ENCODE measurements at regions not wholly inside any gene's neighbourhood (a gene's known extent, or its start where the extent isn't known, plus 50 kb on each side); places are given as distances from the start of the nearest gene placed in this dataset.
"Not testable (repeated sequence)": the region's sequence is repeated elsewhere in the genome, so short reads cannot be mapped to it uniquely, and the experiment has no call there.

- H3K4me3 ChIP-seq (ENCODE audit: low read length) = 0 out of 2 replicates have a peak overlapping the region, but pooled peaks have one; percentile 21
- peak; percentile 15 for DNase-seq (ENCODE audit: low read depth, low spot score)
Observed at GRCh38 chr4:74505355-74505978, 60.5 kb downstream of the AREG start.

- not testable (repeated sequence) for H3K4me3 ChIP-seq (ENCODE audit: low read length); DNase-seq (ENCODE audit: low read depth, low spot score)
Observed at GRCh38 chr4:74509363-74509762, 64.4 kb downstream of the AREG start.

- H3K4me3 ChIP-seq (ENCODE audit: low read length) = no peak overlapping the region
- no peak for DNase-seq (ENCODE audit: low read depth, low spot score)
Observed at GRCh38 chr4:74516303-74516702, 71.4 kb downstream of the AREG start.

- no peak for DNase-seq (ENCODE audit: low read depth, low spot score)
Observed at GRCh38 chr4:74517996-74518395, 73.1 kb downstream of the AREG start.

GRCh38 chr4:74522251-74522991 lies 77.5 kb downstream of the AREG start:
- no peak for DNase-seq (ENCODE audit: low read depth, low spot score)
- no peak overlapping the region for H3K4me3 ChIP-seq (ENCODE audit: low read length)

More at GRCh38 chr4:74517996-74518395, 73.1 kb downstream of the AREG start:
- H3K4me3 ChIP-seq (ENCODE audit: low read length) = no peak overlapping the region

GRCh38 chr4:74523096-74523495 lies 78.2 kb downstream of the AREG start:
- DNase-seq (ENCODE audit: low read depth, low spot score) = no peak
- H3K4me3 ChIP-seq (ENCODE audit: low read length) = no peak overlapping the region

GRCh38 chr4:74524985-74525384 lies 80.0 kb downstream of the AREG start:
- DNase-seq (ENCODE audit: low read depth, low spot score) = no peak
- H3K4me3 ChIP-seq (ENCODE audit: low read length) = no peak overlapping the region

- DNase-seq (ENCODE audit: low read depth, low spot score) = no peak
Observed at GRCh38 chr4:74527049-74527448, 82.1 kb downstream of the AREG start.

GRCh38 chr4:74528178-74528577 lies 83.2 kb downstream of the AREG start:
- DNase-seq (ENCODE audit: low read depth, low spot score) = no peak
- H3K4me3 ChIP-seq (ENCODE audit: low read length) = no peak overlapping the region

More at GRCh38 chr4:74527049-74527448, 82.1 kb downstream of the AREG start:
- no peak overlapping the region for H3K4me3 ChIP-seq (ENCODE audit: low read length)

- no peak for DNase-seq (ENCODE audit: low read depth, low spot score)
Observed at GRCh38 chr4:74529284-74530041, 84.5 kb downstream of the AREG start.

GRCh38 chr4:74531963-74532794 lies 87.2 kb downstream of the AREG start:
- DNase-seq (ENCODE audit: low read depth, low spot score) = peak; percentile 36

More at GRCh38 chr4:74529284-74530041, 84.5 kb downstream of the AREG start:
- H3K4me3 ChIP-seq (ENCODE audit: low read length) = no peak overlapping the region

GRCh38 chr4:74534121-74534520 lies 89.2 kb downstream of the AREG start:
- H3K4me3 ChIP-seq (ENCODE audit: low read length) = no peak overlapping the region
- no peak for DNase-seq (ENCODE audit: low read depth, low spot score)

More at GRCh38 chr4:74531963-74532794, 87.2 kb downstream of the AREG start:
- no peak overlapping the region for H3K4me3 ChIP-seq (ENCODE audit: low read length)

- no peak overlapping the region for H3K4me3 ChIP-seq (ENCODE audit: low read length)
- no peak for DNase-seq (ENCODE audit: low read depth, low spot score)
Observed at GRCh38 chr4:74534936-74535335, 90.0 kb downstream of the AREG start.

GRCh38 chr4:74535512-74535911 lies 90.6 kb downstream of the AREG start:
- DNase-seq (ENCODE audit: low read depth, low spot score) = no peak
- H3K4me3 ChIP-seq (ENCODE audit: low read length) = no peak overlapping the region

GRCh38 chr4:74536557-74536956 lies 91.6 kb downstream of the AREG start:
- no peak for DNase-seq (ENCODE audit: low read depth, low spot score)
- H3K4me3 ChIP-seq (ENCODE audit: low read length) = no peak overlapping the region

GRCh38 chr4:74537459-74537858 lies 92.5 kb downstream of the AREG start:
- no peak for DNase-seq (ENCODE audit: low read depth, low spot score)
- no peak overlapping the region for H3K4me3 ChIP-seq (ENCODE audit: low read length)

- H3K4me3 ChIP-seq (ENCODE audit: low read length) = no peak overlapping the region
- no peak for DNase-seq (ENCODE audit: low read depth, low spot score)
Observed at GRCh38 chr4:74539044-74539790, 94.3 kb downstream of the AREG start.

- no peak overlapping the region for H3K4me3 ChIP-seq (ENCODE audit: low read length)
- no peak for DNase-seq (ENCODE audit: low read depth, low spot score)
Observed at GRCh38 chr4:74540193-74540592, 95.3 kb downstream of the AREG start.

All from Jurkat, Clone E6-1 (cell line).